HUES64 (cell line): ENCODE measurements at regions not wholly inside any gene's neighbourhood (a gene's known extent, or its start where the extent isn't known, plus 50 kb on each side); places are given as distances from the start of the nearest gene placed in this dataset.

Experiments used
- H3K27ac ChIP-seq: 2 replicates; pipeline ENCODE4 v1.7.0; 2013; ENCODE audit warnings: low read depth, low read length, inconsistent platforms
- H3K27me3 ChIP-seq: 2 replicates; pipeline ENCODE4 v1.6.1; 2013; ENCODE audit warnings: mild to moderate bottlenecking, low read length; ENCODE audit not compliant: insufficient read depth
- H3K36me3 ChIP-seq: 2 replicates; pipeline ENCODE4 v1.6.1; 2013; ENCODE audit warnings: mild to moderate bottlenecking, low read length; ENCODE audit not compliant: insufficient read depth
- H3K4me1 ChIP-seq: 2 replicates; pipeline ENCODE4 v1.6.1; 2013; ENCODE audit warnings: mild to moderate bottlenecking, low read length, moderate library complexity; ENCODE audit not compliant: insufficient read depth
- H3K4me3 ChIP-seq: 2 replicates; pipeline ENCODE4 v1.5.1; 2013; ENCODE audit warnings: mild to moderate bottlenecking, low read length, moderate library complexity
- H3K9ac ChIP-seq: 2 replicates; pipeline ENCODE4 v1.6.1; 2013; ENCODE audit warnings: mild to moderate bottlenecking, low read depth, low read length
- H3K9me3 ChIP-seq: 2 replicates; pipeline ENCODE4 v1.6.1; 2013; ENCODE audit warnings: low read depth, low read length; ENCODE audit not compliant: insufficient read depth
- WGBS: fragments of 150-250, 120-280 bp; methylation state at CpG from one replicate; pipeline ENCODE4 v1.1.7; 2013; ENCODE audit warnings: missing lambda C conversion rate; 5-methylcytosine and 5-hydroxymethylcytosine counted together

- Histone ChIP-seq H3K4me1 (no peaks in the 10 kb centered on the region), H3K9ac (no peak overlapping the region), H3K4me3 (no peak overlapping the region), H3K9me3 (no peaks in the 10 kb centered on the region), H3K36me3 (no peaks in the 10 kb centered on the region), H3K27ac (no peak overlapping the region), H3K27me3 (peaks cover 94% of the 10 kb centered on the region)
- WGBS: 83% methylated on average over 12 of the region's 12 CpGs
Measured at GRCh38 chr2:120450196-120450820, 104.4 kb downstream of the INHBB start.

- no peak overlapping the region for H3K27ac ChIP-seq
- H3K9me3 ChIP-seq: no peaks in the 10 kb centered on the region
- H3K36me3 ChIP-seq: no peaks in the 10 kb centered on the region
- WGBS: 88% methylated on average over 6 of the region's 6 CpGs
- no peaks in the 10 kb centered on the region for H3K4me1 ChIP-seq
- peaks cover 92% of the 10 kb centered on the region for H3K27me3 ChIP-seq
- H3K4me3 ChIP-seq: no peak overlapping the region
- no peak overlapping the region for H3K9ac ChIP-seq
Measured at GRCh38 chr2:120451334-120451733, 105.4 kb downstream of the INHBB start.

GRCh38 chr2:120452131-120452530 lies 106.2 kb downstream of the INHBB start:
- peaks cover 89% of the 10 kb centered on the region for H3K27me3 ChIP-seq
- 84% methylated on average over 7 of the region's 7 CpGs for WGBS

GRCh38 chr2:120452945-120453634 lies 107.2 kb downstream of the INHBB start:
- no peaks in the 10 kb centered on the region for H3K36me3 ChIP-seq
- no peaks in the 10 kb centered on the region for H3K4me1 ChIP-seq
- H3K9me3 ChIP-seq: no peaks in the 10 kb centered on the region; the same call in 1 of the 2 replicates
- no peak overlapping the region for H3K27ac ChIP-seq
- no peak overlapping the region for H3K9ac ChIP-seq
- peaks cover 89% of the 10 kb centered on the region for H3K27me3 ChIP-seq
- WGBS: 89% methylated on average over 12 of the region's 13 CpGs
- H3K4me3 ChIP-seq: no peak overlapping the region

More at GRCh38 chr2:120452131-120452530, 106.2 kb downstream of the INHBB start:
- Histone ChIP-seq H3K4me1 (no peaks in the 10 kb centered on the region), H3K27ac (no peak overlapping the region), H3K9me3 (no peaks in the 10 kb centered on the region), H3K36me3 (no peaks in the 10 kb centered on the region), H3K9ac (no peak overlapping the region), H3K4me3 (no peak overlapping the region)

GRCh38 chr2:120453635-120453998 lies 107.7 kb downstream of the INHBB start:
- H3K9ac ChIP-seq: no peak overlapping the region
- no peaks in the 10 kb centered on the region for H3K4me1 ChIP-seq
- no peaks in the 10 kb centered on the region for H3K36me3 ChIP-seq
- H3K4me3 ChIP-seq: no peak overlapping the region
- peaks cover 89% of the 10 kb centered on the region for H3K27me3 ChIP-seq
- 93% methylated on average over 3 of the region's 3 CpGs for WGBS
- no peak overlapping the region for H3K27ac ChIP-seq
- H3K9me3 ChIP-seq: no peaks in the 10 kb centered on the region; the same call in 1 of the 2 replicates

GRCh38 chr2:120454654-120455385 lies 108.9 kb downstream of the INHBB start:
- 84% methylated on average over 11 of the region's 12 CpGs for WGBS
- no peak overlapping the region for H3K9ac ChIP-seq
- no peak overlapping the region for H3K4me3 ChIP-seq
- H3K27me3 ChIP-seq: peaks cover 91% of the 10 kb centered on the region
- no peaks in the 10 kb centered on the region; the same call in 1 of the 2 replicates for H3K9me3 ChIP-seq
- no peak overlapping the region for H3K27ac ChIP-seq
- no peaks in the 10 kb centered on the region for H3K4me1 ChIP-seq
- no peaks in the 10 kb centered on the region for H3K36me3 ChIP-seq

- Histone ChIP-seq H3K27ac (no peak overlapping the region), H3K36me3 (no peaks in the 10 kb centered on the region), H3K27me3 (peaks cover 91% of the 10 kb centered on the region), H3K9ac (no peak overlapping the region), H3K9me3 (no peaks in the 10 kb centered on the region; the same call in 1 of the 2 replicates), H3K4me3 (no peak overlapping the region), H3K4me1 (no peaks in the 10 kb centered on the region)
- WGBS: 100% methylated on average over 1 of the region's 1 CpG
Measured at GRCh38 chr2:120455390-120455789, 109.5 kb downstream of the INHBB start.

- no CpG with 5 or more reads among the region's 1 CpG for WGBS
- Histone ChIP-seq H3K36me3 (no peaks in the 10 kb centered on the region), H3K9me3 (no peaks in the 10 kb centered on the region; the same call in 1 of the 2 replicates), H3K27me3 (peaks cover 91% of the 10 kb centered on the region), H3K9ac (no peak overlapping the region), H3K4me1 (no peaks in the 10 kb centered on the region), H3K27ac (no peak overlapping the region), H3K4me3 (no peak overlapping the region)
Measured at GRCh38 chr2:120456867-120457266, 110.9 kb downstream of the INHBB start.

- peaks cover 91% of the 10 kb centered on the region for H3K27me3 ChIP-seq
- no peak overlapping the region for H3K9ac ChIP-seq
- H3K9me3 ChIP-seq: no peaks in the 10 kb centered on the region; the same call in 1 of the 2 replicates
- no peaks in the 10 kb centered on the region for H3K36me3 ChIP-seq
- H3K27ac ChIP-seq: no peak overlapping the region
- 74% methylated on average over 8 of the region's 8 CpGs for WGBS
- H3K4me3 ChIP-seq: no peak overlapping the region
- peaks cover under 1% of the 10 kb centered on the region; the same call in 1 of the 2 replicates for H3K4me1 ChIP-seq
Measured at GRCh38 chr2:120460511-120460910, 114.6 kb downstream of the INHBB start.

- H3K4me1 ChIP-seq: peaks cover 4% of the 10 kb centered on the region; the same call in 1 of the 2 replicates
- WGBS: 85% methylated on average over 5 of the region's 5 CpGs
- H3K9ac ChIP-seq: no peak overlapping the region
- no peak overlapping the region for H3K27ac ChIP-seq
- no peak overlapping the region for H3K4me3 ChIP-seq
- H3K9me3 ChIP-seq: no peaks in the 10 kb centered on the region; the same call in 1 of the 2 replicates
- no peaks in the 10 kb centered on the region for H3K36me3 ChIP-seq
- peaks cover 94% of the 10 kb centered on the region for H3K27me3 ChIP-seq
Measured at GRCh38 chr2:120461092-120461491, 115.2 kb downstream of the INHBB start.
